IPS DF 19.7 (cell line): ENCODE measurements at regions not wholly inside any gene's neighbourhood (a gene's known extent, or its start where the extent isn't known, plus 50 kb on each side); places are given as distances from the start of the nearest gene placed in this dataset.

Experiments used
- DNase-seq: peaks from one replicate; pipeline ENCODE4 v3.0.0-alpha.2; 2013; ENCODE audit warnings: low read depth, low spot score

GRCh38 chr10:31606841-31607240 lies 287.8 kb downstream of the ZEB1 start:
- DNase-seq: no peak

DNA sequence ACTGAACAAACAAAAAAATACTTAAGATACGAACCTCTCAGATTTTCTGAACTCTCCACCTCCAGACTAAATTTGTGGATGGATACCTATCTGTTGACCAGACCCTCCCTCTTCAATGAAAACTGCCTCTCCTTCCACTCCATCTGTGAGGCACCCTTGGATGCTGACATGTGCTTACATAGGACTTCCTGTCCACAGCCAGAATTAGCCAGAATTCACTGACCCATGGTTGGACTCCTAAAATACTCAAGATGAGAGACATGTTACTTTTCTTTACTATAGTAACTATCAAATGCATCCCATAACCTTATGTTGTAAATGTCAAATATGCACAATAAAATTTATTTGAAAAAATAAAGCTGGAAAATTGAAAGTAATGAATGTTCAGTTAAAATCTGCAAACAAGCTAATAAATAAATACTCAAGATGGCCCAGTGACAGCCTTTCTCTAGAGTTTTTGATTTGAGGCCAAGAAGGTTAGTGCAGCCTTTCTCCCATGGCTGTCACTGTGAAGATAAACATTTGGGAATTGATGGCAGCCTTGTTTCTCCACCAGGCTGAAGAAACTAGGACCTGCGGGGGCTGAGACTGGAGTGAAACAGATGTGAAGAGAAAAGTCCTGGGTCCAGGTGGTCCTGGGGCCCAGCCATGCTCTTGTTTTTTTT lies 287.0 kb downstream of the ZEB1 start:
- DNase-seq: no peak

- DNase-seq: no peak
Measured at GRCh38 chr10:31605426-31605825, 286.4 kb downstream of the ZEB1 start.

DNA sequence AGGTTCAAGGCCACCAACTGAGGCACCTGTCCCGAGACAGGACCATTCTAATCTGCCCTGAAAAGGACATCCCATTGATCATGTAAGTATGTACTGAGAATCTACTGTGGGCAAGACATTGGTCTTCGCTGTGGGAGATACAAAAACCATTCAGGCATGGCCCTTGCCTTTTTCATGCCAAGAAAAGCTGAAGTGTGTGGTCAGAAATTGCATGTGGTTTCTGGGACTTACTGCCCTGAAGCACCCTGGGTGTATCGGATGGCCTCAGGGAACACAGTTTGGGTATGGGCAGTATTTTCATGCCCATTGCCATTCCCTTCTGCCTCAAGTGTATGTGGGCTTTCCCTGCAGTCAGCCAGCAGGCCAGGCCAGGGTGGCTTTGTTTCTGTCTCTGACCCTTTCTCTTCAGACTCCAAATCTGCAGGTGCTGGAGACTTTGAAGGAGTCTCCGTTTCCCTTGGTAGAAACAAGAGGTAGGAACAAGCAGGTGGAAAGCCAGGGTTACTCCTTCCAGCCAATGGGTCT lies 285.7 kb downstream of the ZEB1 start:
- DNase-seq: no peak

GRCh38 chr10:31604096-31604495 lies 285.1 kb downstream of the ZEB1 start:
- no peak for DNase-seq

DNA sequence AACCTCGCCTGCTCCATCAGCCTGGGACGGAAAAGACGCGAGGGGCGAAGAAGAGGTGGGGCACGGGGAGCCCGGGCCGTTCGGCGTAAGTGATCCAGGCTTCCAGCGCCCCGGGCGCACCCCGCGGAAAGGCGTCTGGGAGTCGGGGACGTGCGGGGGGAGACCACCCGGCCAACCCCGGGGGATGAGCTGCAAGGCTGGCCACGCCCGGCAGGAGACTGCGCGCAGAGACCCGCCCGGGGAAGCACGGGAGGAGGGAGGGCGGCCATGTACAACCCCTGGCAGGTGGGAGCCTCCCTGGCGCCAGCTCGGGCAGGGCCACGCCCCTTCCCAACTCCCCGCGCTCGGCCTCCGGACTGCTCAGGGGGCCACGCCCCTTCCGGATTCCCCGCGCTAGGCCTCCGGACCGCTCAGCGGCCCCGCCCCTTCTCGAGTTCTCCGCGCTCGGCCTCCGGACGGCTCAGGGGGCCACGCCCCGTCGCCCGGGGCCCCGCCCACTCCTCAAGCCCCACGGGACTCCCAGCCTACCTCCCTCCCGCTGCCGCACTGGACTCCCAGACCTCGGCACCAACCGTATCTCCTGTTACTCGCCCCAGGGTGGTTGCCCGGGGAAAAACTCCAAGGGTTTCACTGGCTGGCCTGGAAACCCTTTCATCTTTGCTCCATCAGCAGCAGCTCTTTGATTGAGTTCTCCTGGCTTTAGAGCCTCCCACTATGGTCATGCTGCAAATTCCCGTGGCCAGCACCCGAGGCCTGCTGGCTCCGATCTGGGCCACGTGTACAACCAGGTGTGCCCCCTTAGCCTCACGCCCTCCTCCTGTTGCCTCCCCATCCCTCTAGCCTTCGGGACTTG lies 284.4 kb downstream of the ZEB1 start:
- peak; percentile 72 for DNase-seq

- DNase-seq: no peak
Measured at GRCh38 chr10:31602541-31603234, 283.7 kb downstream of the ZEB1 start.

GRCh38 chr10:31601136-31601535 lies 282.1 kb downstream of the ZEB1 start:
- no peak for DNase-seq

DNA sequence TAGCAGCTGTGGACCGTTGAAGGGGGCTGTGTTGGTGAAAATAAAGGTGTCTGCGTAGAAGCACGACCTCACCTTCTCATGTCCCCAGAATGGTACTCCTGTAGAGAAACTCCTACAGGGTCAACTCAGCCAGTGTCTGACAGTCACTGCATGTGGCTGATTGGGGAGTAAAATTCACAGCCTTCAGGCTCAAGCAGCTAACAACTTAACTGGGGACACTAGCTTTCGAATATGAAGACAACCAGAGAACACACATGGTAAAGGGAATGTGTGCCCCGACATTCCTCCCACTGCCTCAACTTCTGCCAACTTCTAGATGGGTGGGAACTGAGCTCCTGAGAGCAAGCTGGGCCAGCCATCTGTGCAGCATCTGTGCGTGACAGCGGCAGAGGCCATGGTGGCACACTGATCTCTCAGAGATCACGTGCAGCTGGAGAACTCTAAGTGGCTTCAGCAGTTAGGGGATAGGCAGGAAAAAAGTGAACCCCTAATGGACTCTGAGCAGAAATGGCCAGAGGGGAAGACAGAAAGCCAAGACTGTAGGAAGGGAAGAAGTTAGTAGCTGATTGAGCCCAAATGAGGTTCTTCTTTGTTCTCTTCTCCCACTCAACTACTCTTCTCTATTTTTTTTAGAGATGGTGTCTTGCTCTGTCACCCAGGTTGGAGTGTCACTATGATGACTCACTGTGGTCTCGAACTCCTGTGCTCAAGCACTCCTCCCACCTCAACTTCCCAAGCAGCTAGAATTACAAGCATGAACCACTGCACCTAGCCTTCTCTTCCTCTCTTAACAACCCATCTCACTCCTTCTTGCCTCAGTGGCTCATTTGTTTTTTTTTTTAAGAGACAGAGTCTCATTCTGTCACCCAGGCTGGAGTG lies 280.8 kb downstream of the ZEB1 start:
- no peak for DNase-seq

DNA sequence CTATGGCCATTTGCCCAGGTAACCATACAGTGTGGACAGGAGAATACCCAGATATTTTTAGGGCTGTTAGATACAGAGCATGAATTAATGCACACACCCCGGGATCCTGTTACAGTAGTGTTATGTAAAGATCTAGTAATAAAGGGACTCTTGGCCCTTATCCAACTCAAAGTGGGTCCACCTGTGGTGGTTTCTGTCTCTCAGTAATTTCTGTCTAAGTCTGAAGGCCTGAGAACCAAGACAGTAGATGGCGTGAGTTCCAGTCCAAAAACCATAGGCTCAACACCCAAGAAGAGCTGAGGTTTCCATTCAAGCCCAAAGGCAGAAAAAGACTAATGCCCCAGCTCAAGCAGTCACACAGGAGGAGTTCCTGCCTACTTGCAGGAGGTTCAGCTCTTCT lies 277.7 kb downstream of the ZEB1 start:
- no peak for DNase-seq

- DNase-seq: no peak
Measured at GRCh38 chr10:31595992-31596391, 277.0 kb downstream of the ZEB1 start.

- DNase-seq: no peak
Measured at GRCh38 chr10:31594347-31594873, 275.4 kb downstream of the ZEB1 start.

- DNase-seq: no peak
Measured at GRCh38 chr10:31593124-31593523, 274.1 kb downstream of the ZEB1 start.

DNA sequence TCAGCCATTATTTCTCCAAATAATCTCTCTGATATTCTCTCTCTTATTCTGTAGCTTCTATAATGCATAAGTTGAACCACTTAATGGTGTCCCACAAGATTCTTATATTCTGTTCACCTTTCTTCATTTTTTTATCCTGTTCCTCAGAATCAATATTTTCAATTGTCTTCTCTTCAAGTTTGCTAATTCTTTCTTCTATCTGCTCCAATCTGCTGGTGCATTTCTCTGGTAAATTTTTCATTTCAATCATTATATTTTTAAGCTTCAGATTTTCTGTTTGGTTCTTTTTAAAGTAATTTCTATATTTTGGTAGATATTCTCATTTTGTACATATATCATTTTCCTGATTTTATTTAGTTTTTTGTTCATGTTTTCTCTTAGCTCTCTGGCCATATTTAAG lies 272.6 kb downstream of the ZEB1 start:
- DNase-seq: no peak

DNA sequence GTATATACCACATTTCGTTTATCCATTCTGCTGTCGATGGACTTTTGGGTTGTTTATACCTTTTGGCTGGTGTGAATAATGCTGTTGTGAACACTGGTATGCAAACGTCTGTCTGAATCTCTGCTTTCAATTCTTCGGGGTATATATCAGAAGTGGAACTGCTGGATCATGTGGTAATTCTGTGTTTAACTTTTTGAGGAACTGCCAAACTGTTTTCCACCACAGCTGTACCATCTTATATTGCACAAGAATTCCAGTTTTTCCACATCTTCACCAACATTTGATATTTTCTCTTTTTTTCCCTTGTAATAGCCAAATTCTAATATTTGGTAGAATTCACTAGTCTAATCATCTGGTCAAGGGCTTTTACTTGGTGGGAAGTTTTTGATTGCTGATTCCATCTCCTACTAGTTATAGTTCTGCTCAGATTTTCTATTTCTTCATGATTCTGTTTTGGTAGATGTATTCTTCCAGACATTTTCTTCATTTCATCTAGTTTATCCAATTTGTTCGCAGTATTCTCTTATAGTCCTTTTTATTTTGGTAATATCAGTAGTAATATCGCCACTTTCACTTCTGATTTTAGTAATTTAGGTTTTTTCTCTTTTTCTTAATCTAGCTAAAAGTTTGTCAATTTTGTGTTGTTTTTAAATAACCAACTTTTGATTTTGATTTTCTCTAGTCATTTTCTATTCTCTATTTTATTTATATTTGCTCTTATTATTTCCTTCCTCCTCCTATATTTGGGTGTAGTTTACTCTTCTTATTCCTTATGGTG lies 271.2 kb downstream of the ZEB1 start:
- no peak for DNase-seq

GRCh38 chr10:31587691-31588090 lies 268.7 kb downstream of the ZEB1 start:
- no peak for DNase-seq

DNA sequence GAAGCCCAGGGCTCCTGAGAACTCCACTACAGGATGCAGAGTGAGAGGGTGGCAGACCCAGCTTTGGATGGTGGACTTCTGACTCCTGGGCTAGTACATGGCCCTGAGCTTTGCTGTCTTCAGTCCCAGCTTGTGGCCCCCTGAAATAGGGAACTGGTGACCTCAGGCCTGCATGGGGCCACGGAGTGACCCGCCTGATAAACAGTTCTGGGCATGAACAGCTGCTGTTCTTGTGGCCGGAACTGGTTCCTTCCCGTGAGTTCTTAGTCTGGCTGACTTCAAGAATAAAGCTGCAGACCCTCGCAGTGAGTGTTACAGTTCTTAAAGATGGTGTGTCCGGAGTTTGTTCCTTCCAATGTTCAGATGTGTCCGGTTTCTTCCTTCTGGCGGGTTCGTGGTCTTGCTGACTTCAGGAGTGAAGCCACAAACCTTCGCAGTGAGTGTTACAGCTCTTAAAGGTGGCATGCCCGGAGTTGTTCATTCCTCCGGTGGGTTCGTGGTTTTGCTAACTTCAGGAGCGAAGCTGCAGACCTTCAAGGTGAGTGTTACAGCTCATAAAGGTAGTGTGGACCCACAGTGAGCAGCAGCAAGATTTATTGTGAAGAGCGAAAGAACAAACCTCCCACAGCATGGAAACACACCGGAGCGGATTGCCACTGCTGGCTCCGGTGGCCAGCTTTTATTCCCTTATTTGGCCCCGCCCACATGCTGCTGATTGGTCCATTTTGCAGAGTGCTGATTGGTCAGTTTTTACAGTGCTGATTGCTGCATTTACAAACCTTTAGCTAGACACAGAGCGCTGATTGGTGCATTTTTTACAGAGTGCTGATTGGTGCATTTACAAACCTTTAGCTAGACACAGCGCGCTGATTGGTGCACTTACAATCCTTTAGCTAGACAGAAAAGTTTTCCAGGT lies 268.0 kb downstream of the ZEB1 start:
- DNase-seq: no peak

DNA sequence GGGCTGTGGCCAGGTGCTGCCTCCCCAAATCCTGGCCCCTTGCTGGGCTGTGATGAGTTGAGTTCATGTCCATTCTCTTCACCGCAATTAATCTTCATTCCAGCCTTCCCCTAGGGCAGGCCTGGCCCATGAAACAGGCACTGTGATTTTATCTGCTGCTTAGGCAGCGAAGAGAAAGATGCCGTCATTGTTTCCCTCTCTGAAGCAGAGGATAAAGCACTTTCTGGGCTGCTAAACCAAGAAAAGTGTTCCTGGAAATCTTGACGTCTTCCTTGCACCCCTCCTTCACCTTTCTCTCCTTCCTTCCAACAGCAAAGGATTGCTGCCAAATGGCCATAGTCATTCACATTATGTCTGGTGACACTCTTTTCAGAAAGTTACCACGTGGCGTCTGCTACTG lies 265.9 kb downstream of the ZEB1 start:
- DNase-seq: no peak

- no peak for DNase-seq
Measured at GRCh38 chr10:31584098-31584631, 265.1 kb downstream of the ZEB1 start.
